IPS-18a (cell line): ENCODE measurements at regions not wholly inside any gene's neighbourhood (a gene's known extent, or its start where the extent isn't known, plus 50 kb on each side); places are given as distances from the start of the nearest gene placed in this dataset.
"Not testable (repeated sequence)": the region's sequence is repeated elsewhere in the genome, so short reads cannot be mapped to it uniquely, and the experiment has no call there.

ENCODE experiments used
- H3K27ac ChIP-seq: one replicate; pipeline ENCODE4 v1.5.1; 2013; ENCODE audit warnings: low read length
- H3K27me3 ChIP-seq: one replicate; pipeline ENCODE4 v1.6.1; 2013; ENCODE audit warnings: mild to moderate bottlenecking, low read length; ENCODE audit not compliant: control insufficient read depth, insufficient read depth
- H3K36me3 ChIP-seq: one replicate; pipeline ENCODE4 v1.6.1; 2013; ENCODE audit warnings: low read depth, low read length; ENCODE audit not compliant: control insufficient read depth
- H3K4me1 ChIP-seq: one replicate; pipeline ENCODE4 v1.6.1; 2013; ENCODE audit warnings: low read depth, low read length; ENCODE audit not compliant: control insufficient read depth
- H3K4me3 ChIP-seq: one replicate; pipeline ENCODE4 v1.5.1; 2013; ENCODE audit warnings: low read length
- H3K9ac ChIP-seq: one replicate; pipeline ENCODE4 v1.6.1; 2013; ENCODE audit warnings: mild to moderate bottlenecking, low read length, moderate library complexity
- H3K9me3 ChIP-seq: one replicate; pipeline ENCODE4 v1.6.1; 2013; ENCODE audit warnings: low read depth, low read length; ENCODE audit not compliant: control insufficient read depth

GRCh38 chr21:13892146-13892751, 282.7 kb downstream of the POTED start:
- H3K27ac ChIP-seq, H3K9me3 ChIP-seq, H3K27me3 ChIP-seq, H3K36me3 ChIP-seq, H3K9ac ChIP-seq, H3K4me1 ChIP-seq, H3K4me3 ChIP-seq: not testable (repeated sequence)

GRCh38 chr21:13889176-13889575, 279.6 kb downstream of the POTED start:
- not testable (repeated sequence) for H3K9ac ChIP-seq, H3K27me3 ChIP-seq, H3K4me1 ChIP-seq, H3K9me3 ChIP-seq, H3K36me3 ChIP-seq, H3K4me3 ChIP-seq, H3K27ac ChIP-seq

DNA sequence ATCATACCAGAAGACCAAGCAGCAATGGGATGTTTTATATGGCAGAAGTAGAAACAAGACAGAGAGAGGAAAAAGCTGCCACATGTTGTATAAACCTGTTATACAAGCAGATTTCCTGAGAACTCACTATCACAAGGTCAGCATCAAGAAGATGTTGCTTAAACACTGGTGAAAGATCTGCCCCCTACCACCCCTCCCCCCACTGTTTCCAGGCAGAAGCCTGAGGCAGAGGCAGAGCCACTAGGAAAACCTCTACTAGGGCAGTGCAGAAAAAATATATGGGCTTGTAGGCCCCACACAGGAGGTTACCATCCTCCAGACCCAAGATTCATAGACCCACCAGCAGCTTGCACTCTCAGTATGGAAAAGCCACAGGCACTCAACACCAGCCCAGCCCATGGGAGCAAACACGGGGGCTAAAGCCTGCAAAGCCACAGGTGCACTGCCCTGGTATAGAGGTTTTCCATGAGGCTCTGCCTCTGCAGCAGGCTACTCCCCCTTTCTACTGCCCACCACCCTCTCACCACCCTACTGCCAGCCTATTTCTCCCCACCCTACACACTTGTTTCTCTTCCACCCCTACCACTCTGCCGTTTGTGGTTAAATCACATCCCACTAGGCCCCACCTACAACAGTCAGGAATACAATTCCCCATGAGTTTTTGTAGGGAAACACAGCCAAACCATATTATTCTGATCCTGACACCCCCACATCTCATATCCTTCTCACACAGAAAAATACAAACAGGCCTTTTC, 274.2 kb downstream of the POTED start:
- not testable (repeated sequence) for H3K9ac ChIP-seq, H3K36me3 ChIP-seq, H3K27me3 ChIP-seq, H3K4me1 ChIP-seq, H3K4me3 ChIP-seq, H3K27ac ChIP-seq
- H3K9me3 ChIP-seq: peaks cover 13% of the 10 kb centered on the region

GRCh38 chr21:13877503-13877902, 267.9 kb downstream of the POTED start:
- peaks cover 32% of the 10 kb centered on the region for H3K9me3 ChIP-seq

DNA sequence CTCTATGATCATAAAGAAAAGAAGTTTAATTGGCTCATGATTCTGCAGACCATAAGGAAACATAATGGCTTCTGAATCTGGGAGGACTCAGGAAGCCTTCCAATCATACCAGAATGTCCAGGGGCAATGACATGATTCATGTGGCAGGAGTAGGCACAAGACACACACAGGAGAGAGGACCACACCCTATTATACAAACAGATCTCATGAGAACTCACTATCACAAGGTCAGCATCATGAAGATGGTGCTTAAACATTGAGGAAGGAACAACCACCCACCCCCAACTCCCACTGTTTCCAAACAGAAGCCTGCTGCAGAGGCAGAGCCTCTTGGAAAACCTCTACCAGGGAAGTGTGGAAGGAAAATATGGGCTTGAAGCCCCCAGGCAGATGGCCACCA, 267.4 kb downstream of the POTED start:
- not testable (repeated sequence) for H3K36me3 ChIP-seq, H3K9ac ChIP-seq, H3K4me1 ChIP-seq, H3K27me3 ChIP-seq, H3K4me3 ChIP-seq, H3K27ac ChIP-seq
- peaks cover 33% of the 10 kb centered on the region for H3K9me3 ChIP-seq

More at GRCh38 chr21:13877503-13877902, 267.9 kb downstream of the POTED start:
- H3K27me3 ChIP-seq, H3K27ac ChIP-seq, H3K9ac ChIP-seq, H3K36me3 ChIP-seq, H3K4me3 ChIP-seq, H3K4me1 ChIP-seq: not testable (repeated sequence)

DNA sequence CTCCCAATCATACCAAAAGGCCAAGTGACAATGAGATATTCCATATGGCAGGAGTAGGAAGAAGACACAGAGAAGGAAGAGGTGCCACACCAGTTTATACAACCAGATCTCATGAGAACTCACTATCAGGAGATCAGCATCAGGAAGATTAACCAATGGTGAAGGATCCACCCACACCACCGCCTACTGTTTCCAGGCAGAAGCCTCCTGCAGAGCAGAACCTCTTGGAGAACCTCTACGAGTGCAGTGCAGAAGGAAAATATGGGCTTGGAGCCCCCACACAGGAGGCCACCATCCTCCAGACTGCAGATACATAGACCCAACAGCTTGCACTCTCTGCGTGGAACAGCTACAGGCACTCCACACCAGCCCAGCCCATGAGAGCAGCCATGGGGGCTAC, 264.4 kb downstream of the POTED start:
- H3K27ac ChIP-seq, H3K27me3 ChIP-seq, H3K36me3 ChIP-seq, H3K4me1 ChIP-seq, H3K4me3 ChIP-seq, H3K9ac ChIP-seq: not testable (repeated sequence)
- peaks cover 20% of the 10 kb centered on the region for H3K9me3 ChIP-seq

DNA sequence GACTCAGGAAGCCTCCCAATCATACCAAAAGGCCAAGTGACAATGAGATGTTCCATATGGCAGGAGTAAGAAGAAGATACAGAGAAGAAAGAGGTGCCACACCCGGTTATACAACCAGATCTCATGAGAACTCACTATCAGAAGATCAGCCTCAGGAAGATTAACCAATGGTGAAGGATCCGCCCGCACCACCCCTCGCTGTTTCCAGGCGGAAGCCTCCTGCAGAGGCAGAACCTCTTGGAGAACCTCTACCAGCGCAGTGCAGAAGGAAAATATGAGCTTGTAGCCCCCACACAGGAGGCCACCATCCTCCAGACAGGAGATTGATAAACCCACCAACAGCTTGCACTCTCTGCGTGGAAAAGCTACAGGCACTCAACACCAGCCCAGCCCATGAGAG, 245.1 kb downstream of the POTED start:
- Histone ChIP-seq H3K4me3 (no peak overlapping the region), H3K27ac (no peak overlapping the region), H3K9me3 (peaks cover 8% of the 10 kb centered on the region), H3K27me3 (no peaks in the 10 kb centered on the region), H3K9ac (no peak overlapping the region), H3K4me1 (no peaks in the 10 kb centered on the region), H3K36me3 (no peaks in the 10 kb centered on the region)

GRCh38 chr21:13850808-13851207, 241.2 kb downstream of the POTED start:
- H3K9me3 ChIP-seq, H3K27ac ChIP-seq, H3K27me3 ChIP-seq, H3K36me3 ChIP-seq, H3K4me3 ChIP-seq, H3K4me1 ChIP-seq, H3K9ac ChIP-seq: not testable (repeated sequence)

GRCh38 chr21:13849489-13849888, 239.9 kb downstream of the POTED start:
- H3K27ac ChIP-seq, H3K9ac ChIP-seq, H3K4me3 ChIP-seq, H3K27me3 ChIP-seq, H3K4me1 ChIP-seq, H3K9me3 ChIP-seq, H3K36me3 ChIP-seq: not testable (repeated sequence)

- not testable (repeated sequence) for H3K9ac ChIP-seq, H3K27me3 ChIP-seq, H3K27ac ChIP-seq, H3K36me3 ChIP-seq, H3K4me3 ChIP-seq, H3K9me3 ChIP-seq, H3K4me1 ChIP-seq
These were observed 237.1 kb downstream of the POTED start for GRCh38 chr21:13846718-13847117.

DNA sequence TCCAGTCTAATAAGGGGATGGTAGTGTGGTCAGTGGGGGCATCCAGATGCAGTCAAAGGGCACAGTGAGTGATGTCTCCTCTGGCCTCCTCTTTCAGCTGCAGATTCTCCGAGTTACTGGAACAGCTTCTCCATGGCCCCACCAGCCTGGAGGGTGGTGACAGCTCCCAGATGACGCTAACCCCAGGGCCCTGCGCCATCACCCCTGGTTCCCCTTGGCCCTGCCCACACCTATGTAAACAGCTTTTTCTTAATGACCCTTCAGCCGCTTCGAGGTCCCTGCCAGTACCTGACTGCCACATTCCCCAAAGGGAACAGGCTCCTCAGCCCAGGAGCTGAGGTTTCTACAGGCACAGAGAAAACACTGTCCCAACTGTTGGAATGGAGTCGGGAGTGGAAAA, 235.0 kb downstream of the POTED start:
- H3K9ac ChIP-seq, H3K27ac ChIP-seq, H3K36me3 ChIP-seq, H3K4me1 ChIP-seq, H3K4me3 ChIP-seq, H3K27me3 ChIP-seq, H3K9me3 ChIP-seq: not testable (repeated sequence)

GRCh38 chr21:13843081-13843480, 233.5 kb downstream of the POTED start:
- H3K27me3 ChIP-seq, H3K27ac ChIP-seq, H3K9me3 ChIP-seq, H3K4me3 ChIP-seq, H3K4me1 ChIP-seq, H3K36me3 ChIP-seq, H3K9ac ChIP-seq: not testable (repeated sequence)
